ENCODE measurements at regions not wholly inside any gene's neighbourhood (a gene's known extent, or its start where the extent isn't known, plus 50 kb on each side); places are given as distances from the start of the nearest gene placed in this dataset.

DNA sequence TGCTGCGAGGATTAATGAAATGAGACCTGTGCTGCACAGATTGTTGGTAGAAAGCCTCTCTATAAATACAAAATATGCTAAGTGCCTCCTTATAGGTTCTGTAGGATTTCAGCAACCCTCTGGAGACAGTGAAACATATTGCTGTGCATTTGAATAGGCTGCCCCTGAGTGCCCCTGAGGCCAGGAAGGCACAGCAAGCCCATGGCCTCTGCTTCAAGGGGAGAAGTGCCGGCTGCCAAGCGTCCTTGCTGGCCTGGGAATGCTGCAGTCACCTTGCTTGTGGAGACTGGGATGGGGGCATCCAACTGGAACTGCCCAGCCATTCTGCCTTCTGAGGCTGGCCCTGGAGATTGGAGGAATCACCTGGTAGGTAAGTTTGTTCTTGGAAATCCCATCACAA, 397.2 kb upstream of the SMIM21 start:
- H3K27me3 ChIP-seq = no peaks in the 10 kb centered on the region
- H3K27ac ChIP-seq = no peak overlapping the region
- intact Hi-C loops (cut with DNase I) = no loop called here
- ATAC-seq = no peak
- H3K4me3 ChIP-seq = no peak overlapping the region
- no peaks in the 10 kb centered on the region for H3K36me3 ChIP-seq
- no peaks in the 10 kb centered on the region for H3K9me3 ChIP-seq
- no peak for DNase-seq
- TF ChIP-seq, protein P1, sequence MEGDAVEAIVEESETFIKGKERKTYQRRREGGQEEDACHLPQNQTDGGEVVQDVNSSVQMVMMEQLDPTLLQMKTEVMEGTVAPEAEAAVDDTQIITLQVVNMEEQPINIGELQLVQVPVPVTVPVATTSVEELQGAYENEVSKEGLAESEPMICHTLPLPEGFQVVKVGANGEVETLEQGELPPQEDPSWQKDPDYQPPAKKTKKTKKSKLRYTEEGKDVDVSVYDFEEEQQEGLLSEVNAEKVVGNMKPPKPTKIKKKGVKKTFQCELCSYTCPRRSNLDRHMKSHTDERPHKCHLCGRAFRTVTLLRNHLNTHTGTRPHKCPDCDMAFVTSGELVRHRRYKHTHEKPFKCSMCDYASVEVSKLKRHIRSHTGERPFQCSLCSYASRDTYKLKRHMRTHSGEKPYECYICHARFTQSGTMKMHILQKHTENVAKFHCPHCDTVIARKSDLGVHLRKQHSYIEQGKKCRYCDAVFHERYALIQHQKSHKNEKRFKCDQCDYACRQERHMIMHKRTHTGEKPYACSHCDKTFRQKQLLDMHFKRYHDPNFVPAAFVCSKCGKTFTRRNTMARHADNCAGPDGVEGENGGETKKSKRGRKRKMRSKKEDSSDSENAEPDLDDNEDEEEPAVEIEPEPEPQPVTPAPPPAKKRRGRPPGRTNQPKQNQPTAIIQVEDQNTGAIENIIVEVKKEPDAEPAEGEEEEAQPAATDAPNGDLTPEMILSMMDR (IDR thresholded peaks at IDR 0.05) = no peak
- H3K4me1 ChIP-seq = no peaks in the 10 kb centered on the region

DNA sequence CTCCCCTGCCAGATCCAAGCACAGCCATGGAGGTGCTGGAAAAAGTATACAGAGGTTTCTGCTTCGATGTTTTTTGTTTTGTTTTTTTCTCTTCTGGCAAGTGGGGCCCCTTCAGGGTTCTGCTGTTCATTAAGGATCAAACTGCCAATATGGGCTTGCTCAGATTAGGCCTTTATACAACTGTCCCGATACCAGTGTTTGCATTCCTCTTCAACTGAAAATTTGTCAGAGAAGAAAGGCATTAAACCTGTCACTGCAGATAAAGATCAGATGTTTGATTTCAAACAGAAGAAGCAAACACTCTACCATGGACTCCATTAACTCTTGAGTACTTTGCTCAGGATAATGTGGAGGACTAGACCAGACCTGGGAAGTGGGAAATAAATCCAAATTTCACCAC, 396.0 kb upstream of the SMIM21 start:
- no peak for DNase-seq
- ATAC-seq = no peak
- no peaks in the 10 kb centered on the region for H3K9me3 ChIP-seq
- no peak overlapping the region for H3K27ac ChIP-seq
- H3K27me3 ChIP-seq = no peaks in the 10 kb centered on the region
- no peak overlapping the region for H3K4me3 ChIP-seq
- H3K36me3 ChIP-seq = no peaks in the 10 kb centered on the region
- TF ChIP-seq, protein P1 (IDR thresholded peaks at IDR 0.05) = no peak
- intact Hi-C loops (cut with DNase I) = no loop called here
- no peaks in the 10 kb centered on the region for H3K4me1 ChIP-seq

GRCh38 chr18:75818383-75818782, 390.9 kb upstream of the SMIM21 start:
- H3K4me3 ChIP-seq = no peak overlapping the region
- no peak overlapping the region for H3K27ac ChIP-seq
- H3K36me3 ChIP-seq = no peaks in the 10 kb centered on the region
- H3K27me3 ChIP-seq = no peaks in the 10 kb centered on the region
- ATAC-seq (no peak), DNase-seq (no peak)
- H3K4me1 ChIP-seq = no peaks in the 10 kb centered on the region
- no peaks in the 10 kb centered on the region for H3K9me3 ChIP-seq
- intact Hi-C loops (cut with DNase I) = no loop called here
- TF ChIP-seq, protein P1 (IDR thresholded peaks at IDR 0.05) = no peak

DNA sequence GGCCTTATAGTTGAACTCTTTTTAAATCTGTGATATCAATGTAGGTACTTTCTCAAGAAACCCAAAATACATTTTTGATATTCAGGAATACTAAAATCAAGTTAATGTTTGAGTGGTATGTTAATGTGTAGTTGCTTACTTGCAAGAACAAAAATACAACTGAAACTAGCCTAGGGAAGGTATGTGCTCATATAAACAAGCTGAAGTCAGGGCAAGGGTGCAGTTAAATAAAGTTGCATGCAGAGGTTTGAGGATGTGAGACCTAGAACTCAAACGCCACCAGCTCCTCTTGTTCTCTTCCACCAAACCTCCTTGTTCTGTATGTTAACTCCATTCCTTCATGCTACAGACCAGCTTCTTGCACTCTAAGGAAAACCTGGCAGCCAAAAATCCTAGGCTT, 388.3 kb upstream of the SMIM21 start:
- TF ChIP-seq, protein P1 (IDR thresholded peaks at IDR 0.05) = no peak
- intact Hi-C loops (cut with DNase I) = no loop called here
- no peaks in the 10 kb centered on the region for H3K36me3 ChIP-seq
- ATAC-seq (no peak), DNase-seq (no peak)
- no peaks in the 10 kb centered on the region for H3K4me1 ChIP-seq
- no peaks in the 10 kb centered on the region for H3K27me3 ChIP-seq
- H3K4me3 ChIP-seq = no peak overlapping the region
- H3K27ac ChIP-seq = no peak overlapping the region
- H3K9me3 ChIP-seq = no peaks in the 10 kb centered on the region

GRCh38 chr18:75812761-75813160, 385.3 kb upstream of the SMIM21 start:
- DNase-seq = no peak
- TF ChIP-seq, protein P1 (IDR thresholded peaks at IDR 0.05) = no peak
- intact Hi-C loops (cut with DNase I) = no loop called here
- Histone ChIP-seq H3K27me3 (no peaks in the 10 kb centered on the region), H3K9me3 (no peaks in the 10 kb centered on the region), H3K4me1 (no peaks in the 10 kb centered on the region), H3K27ac (no peak overlapping the region), H3K4me3 (no peak overlapping the region), H3K36me3 (no peaks in the 10 kb centered on the region)
- ATAC-seq = no peak

DNA sequence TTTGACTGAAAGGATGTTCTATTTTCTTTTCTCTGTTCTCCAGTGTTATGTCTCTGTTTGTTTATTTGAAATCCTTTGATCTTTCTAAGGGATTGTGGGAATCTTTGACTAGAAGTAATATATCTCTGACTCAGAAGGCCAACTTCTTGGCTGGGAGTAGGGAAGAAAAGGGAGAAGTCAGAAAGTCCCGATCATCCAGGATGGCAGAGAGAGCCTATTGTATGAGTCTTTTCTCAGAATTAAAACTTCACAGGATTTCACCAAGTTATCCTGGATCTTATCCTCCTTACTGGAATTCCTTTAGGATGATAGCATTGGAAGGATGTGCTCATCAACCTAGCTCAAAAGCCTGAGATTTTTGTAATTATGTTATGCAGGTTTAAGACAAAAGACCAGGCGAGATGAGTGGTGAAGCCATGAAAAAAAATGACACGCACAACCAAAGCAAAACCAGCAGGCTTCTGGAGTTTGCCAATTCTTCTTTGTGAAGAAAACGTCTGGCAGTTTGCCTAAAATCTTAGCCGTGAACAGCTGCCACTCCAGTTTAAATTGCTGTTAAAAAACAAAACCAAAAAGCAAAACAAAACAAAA, 383.6 kb upstream of the SMIM21 start:
- H3K9me3 ChIP-seq = no peaks in the 10 kb centered on the region
- no peaks in the 10 kb centered on the region for H3K27me3 ChIP-seq
- no peak for DNase-seq
- intact Hi-C loops (cut with DNase I) = no loop called here
- no peak overlapping the region for H3K4me3 ChIP-seq
- no peak overlapping the region for H3K27ac ChIP-seq
- no peaks in the 10 kb centered on the region for H3K36me3 ChIP-seq
- no peak for ATAC-seq
- TF ChIP-seq, protein P1 (IDR thresholded peaks at IDR 0.05) = no peak
- no peaks in the 10 kb centered on the region for H3K4me1 ChIP-seq
